Stimulated activated CD8-positive, alpha-beta memory T cell treated with anti-CD3 and anti-CD28 coated beads, Interleukin-12 subunit alpha, Interleukin-12 subunit beta, amount 100 ng/mL, for 24 hours (primary cell): ENCODE measurements at regions not wholly inside any gene's neighbourhood (a gene's known extent, or its start where the extent isn't known, plus 50 kb on each side); places are given as distances from the start of the nearest gene placed in this dataset.
"Not testable (repeated sequence)": the region's sequence is repeated elsewhere in the genome, so short reads cannot be mapped to it uniquely, and the experiment has no call there.

ENCODE experiments used
- DNase-seq: peaks from one replicate; pipeline ENCODE4 v3.0.0-alpha.2; 2020; ENCODE audit errors: extremely low read depth

GRCh38 chr3:95464346-95464745 lies 1350.0 kb upstream of the EPHA6 start:
- DNase-seq, result no peak

- no peak for DNase-seq
Measured at GRCh38 chr3:95468331-95468730, 1346.1 kb upstream of the EPHA6 start.

- no peak for DNase-seq
Measured at GRCh38 chr3:95474338-95474737, 1340.1 kb upstream of the EPHA6 start.

- no peak for DNase-seq
Measured at GRCh38 chr3:95476534-95476933, 1337.9 kb upstream of the EPHA6 start.

- no peak for DNase-seq
Measured at GRCh38 chr3:95506174-95506573, 1308.2 kb upstream of the EPHA6 start.

GRCh38 chr3:95508124-95508523 lies 1306.3 kb upstream of the EPHA6 start:
- no peak for DNase-seq

- no peak for DNase-seq
Measured at GRCh38 chr3:95511828-95512227, 1302.6 kb upstream of the EPHA6 start.

GRCh38 chr3:95514260-95514659 lies 1300.1 kb upstream of the EPHA6 start:
- no peak for DNase-seq

GRCh38 chr3:95521396-95521795 lies 1293.0 kb upstream of the EPHA6 start:
- DNase-seq, result no peak

GRCh38 chr3:95522449-95522848 lies 1291.9 kb upstream of the EPHA6 start:
- DNase-seq, result no peak

- no peak for DNase-seq
Measured at GRCh38 chr3:95539950-95540483, 1274.4 kb upstream of the EPHA6 start.

GRCh38 chr3:95565502-95565901 lies 1248.9 kb upstream of the EPHA6 start:
- no peak for DNase-seq

GRCh38 chr3:95567346-95567745 lies 1247.0 kb upstream of the EPHA6 start:
- DNase-seq, result no peak

GRCh38 chr3:95586754-95587153 lies 1227.6 kb upstream of the EPHA6 start:
- DNase-seq, result no peak

- DNase-seq, result not testable (repeated sequence)
Measured at GRCh38 chr3:95587641-95588040, 1226.8 kb upstream of the EPHA6 start.

- no peak for DNase-seq
Measured at GRCh38 chr3:95588473-95588872, 1225.9 kb upstream of the EPHA6 start.

GRCh38 chr3:95595416-95596075 lies 1218.8 kb upstream of the EPHA6 start:
- no peak for DNase-seq

- no peak for DNase-seq
Measured at GRCh38 chr3:95607926-95608325, 1206.5 kb upstream of the EPHA6 start.

- DNase-seq, result no peak
Measured at GRCh38 chr3:95609411-95609810, 1205.0 kb upstream of the EPHA6 start.

GRCh38 chr3:95612611-95613010 lies 1201.8 kb upstream of the EPHA6 start:
- no peak for DNase-seq

GRCh38 chr3:95613993-95614392 lies 1200.4 kb upstream of the EPHA6 start:
- DNase-seq, result no peak

- no peak for DNase-seq
Measured at GRCh38 chr3:95615592-95616310, 1198.6 kb upstream of the EPHA6 start.

GRCh38 chr3:95626107-95626506 lies 1188.3 kb upstream of the EPHA6 start:
- DNase-seq, result no peak
